ENCODE measurements at regions not wholly inside any gene's neighbourhood (a gene's known extent, or its start where the extent isn't known, plus 50 kb on each side); places are given as distances from the start of the nearest gene placed in this dataset.

GRCh38 chr15:39029741-39030140 is 465.1 kb upstream of the RASGRP1 start:
- no peak for FAIRE-seq
- H3K79me1 ChIP-seq (ENCODE audit: low read depth, low read length), result no peaks in the 10 kb centered on the region; the same call in 1 of the 2 replicates
- no peak overlapping the region for H3K4me2 ChIP-seq (ENCODE audit: insufficient read depth in 1 of 2, low read depth in 2 of 2, low read length in 2 of 2)
- H3K23ac ChIP-seq (ENCODE audit: insufficient read length), result no peak overlapping the region
- no peaks in the 10 kb centered on the region for H3K79me2 ChIP-seq (ENCODE audit: control insufficient read depth in 1 of 2, insufficient read depth in 2 of 2, low read length in 2 of 2)
- no peak overlapping the region for H3K14ac ChIP-seq (ENCODE audit: insufficient read length)
- no peak overlapping the region for H4K5ac ChIP-seq (ENCODE audit: insufficient read length, low read depth, low read length)
- H2BK120ac ChIP-seq (replicated peaks; ENCODE audit: low read depth, low read length), result no peak overlapping the region
- ChIA-PET POLR2A (ENCODE audit: partially characterized antibody) (no interaction called here), CTCF (ENCODE audit: partially characterized antibody) (interaction anchor here (1.0 kb wide), 1 partner anchor 9 kb away, joined by 4 read pairs; no protein-coding TSS in a partner anchor)
- H3K56ac ChIP-seq (replicated peaks; ENCODE audit: insufficient read length, low read depth, low read length), result no peak overlapping the region
- no peaks in the 10 kb centered on the region for H3K36me3 ChIP-seq (ENCODE audit: control insufficient read depth in 2 of 4, insufficient read depth in 4 of 4, low read length in 3 of 4)
- H3K4me3 ChIP-seq (ENCODE audit: extremely low read depth in 1 of 4, insufficient read depth in 2 of 4, low read depth in 3 of 4, low read length in 4 of 4), result no peak overlapping the region
- WGBS, 2 experiments (ENCODE audit: extremely low coverage in 1 of 2, insufficient coverage in 1 of 2, insufficient read length in 1 of 2, insufficient replicate concordance in 2 of 2, low coverage in 1 of 2, low lambda C conversion rate in 2 of 2, missing lambda C conversion rate in 1 of 2), result 85% methylated on average over 1 of the region's 1 CpG; no CpG with 5 or more reads in 1 of the 2 experiments
- DNase-seq (ENCODE audit: low read depth in 1 of 2, low spot score in 2 of 2), result no peak
- H3K4me1 ChIP-seq (replicated peaks in 1 of 4; ENCODE audit: control insufficient read depth in 3 of 4, insufficient read depth in 4 of 4, low read length in 3 of 4), result peaks cover 0 to 3% (median 0%) of the 10 kb centered on the region in 4 experiments; a peak in 2 of 7 replicates
- H2BK5ac ChIP-seq (ENCODE audit: low read depth, low read length), result no peak overlapping the region
- H3K18ac ChIP-seq (ENCODE audit: extremely low read depth, low read length), result no peak overlapping the region
- H2BK15ac ChIP-seq (ENCODE audit: low read length), result no peak overlapping the region
- H2BK12ac ChIP-seq (ENCODE audit: low read depth, low read length), result no peak overlapping the region
- H4K20me1 ChIP-seq (replicated peaks in 1 of 2; ENCODE audit: control insufficient read depth in 1 of 2, insufficient read depth in 2 of 2, low read length in 2 of 2), result no peaks in the 10 kb centered on the region
- H4K8ac ChIP-seq (ENCODE audit: extremely low read depth, insufficient read depth, low read length), result no peak overlapping the region
- H3K9me3 ChIP-seq (ENCODE audit: insufficient read depth in 2 of 2, low read depth in 1 of 2, low read length in 1 of 2), result no peaks in the 10 kb centered on the region
- no peak overlapping the region for H3K4ac ChIP-seq (replicated peaks; ENCODE audit: insufficient read length, low read depth, low read length)
- no peak overlapping the region for H2BK20ac ChIP-seq (ENCODE audit: low read length)
- no peak overlapping the region for H3K27ac ChIP-seq (ENCODE audit: low read depth, low read length)
- H3K27me3 ChIP-seq (replicated peaks in 1 of 4; ENCODE audit: control insufficient read depth in 3 of 4, extremely low read depth in 1 of 4, insufficient read depth in 3 of 4, low read length in 3 of 4), result no peaks in the 10 kb centered on the region
- no peak overlapping the region for H4K91ac ChIP-seq (replicated peaks; ENCODE audit: insufficient read length, low read length)
- no peak overlapping the region for H3K9ac ChIP-seq (replicated peaks in 1 of 4; ENCODE audit: extremely low read depth in 1 of 4, low read depth in 3 of 4, low read length in 3 of 4)
- H3K23me2 ChIP-seq (ENCODE audit: low read depth, low read length), result no peaks in the 10 kb centered on the region
- H2AFZ ChIP-seq (ENCODE audit: low read length), result no peak overlapping the region
- no peak for TF ChIP-seq SP1 (IDR thresholded peaks at IDR 0.05; ENCODE audit: low read depth, low read length)
- TF ChIP-seq RFX5 (IDR thresholded peaks at IDR 0.05; ENCODE audit: borderline replicate concordance, low read depth, low read length), result no peak
- TF ChIP-seq CREB1 (IDR thresholded peaks at IDR 0.05), result no peak
- TF ChIP-seq BACH1 (IDR thresholded peaks at IDR 0.05; ENCODE audit: low read length), result no peak
- TF ChIP-seq NRF1 (IDR thresholded peaks at IDR 0.05; ENCODE audit: low read depth, low read length), result no peak
- TF ChIP-seq TAF1 (IDR thresholded peaks at IDR 0.05; ENCODE audit: low read depth, low read length), result no peak
- TF ChIP-seq BCL11A (IDR thresholded peaks at IDR 0.05; ENCODE audit: low read depth in 2 of 2, low read length in 2 of 2), result no peak
- TF ChIP-seq ASH2L (IDR thresholded peaks at IDR 0.05; ENCODE audit: low read length), result no peak
- no peak for TF ChIP-seq RBBP5 (IDR thresholded peaks at IDR 0.05; ENCODE audit: borderline replicate concordance, low read depth, low read length)
- TF ChIP-seq MAFK (IDR thresholded peaks at IDR 0.05; ENCODE audit: low read depth, low read length), result no peak
- no peak for TF ChIP-seq RXRA (IDR thresholded peaks at IDR 0.05; ENCODE audit: insufficient read depth, low read depth, low read length)
- TF ChIP-seq CBX5 (IDR thresholded peaks at IDR 0.05; ENCODE audit: low read depth, low read length), result no peak
- TF ChIP-seq FOSL1 (IDR thresholded peaks at IDR 0.05; ENCODE audit: insufficient read depth, low read depth, low read length), result no peak
- TF ChIP-seq EP300 (IDR thresholded peaks at IDR 0.05; ENCODE audit: borderline replicate concordance in 1 of 2, low read depth in 2 of 2, low read length in 2 of 2), result no peak
- H2AK5ac ChIP-seq (ENCODE audit: low read depth, low read length), result no peak overlapping the region
